ENCODE measurements at regions not wholly inside any gene's neighbourhood (a gene's known extent, or its start where the extent isn't known, plus 50 kb on each side); places are given as distances from the start of the nearest gene placed in this dataset.
"Not testable (repeated sequence)": the region's sequence is repeated elsewhere in the genome, so short reads cannot be mapped to it uniquely, and the experiment has no call there.

DNA sequence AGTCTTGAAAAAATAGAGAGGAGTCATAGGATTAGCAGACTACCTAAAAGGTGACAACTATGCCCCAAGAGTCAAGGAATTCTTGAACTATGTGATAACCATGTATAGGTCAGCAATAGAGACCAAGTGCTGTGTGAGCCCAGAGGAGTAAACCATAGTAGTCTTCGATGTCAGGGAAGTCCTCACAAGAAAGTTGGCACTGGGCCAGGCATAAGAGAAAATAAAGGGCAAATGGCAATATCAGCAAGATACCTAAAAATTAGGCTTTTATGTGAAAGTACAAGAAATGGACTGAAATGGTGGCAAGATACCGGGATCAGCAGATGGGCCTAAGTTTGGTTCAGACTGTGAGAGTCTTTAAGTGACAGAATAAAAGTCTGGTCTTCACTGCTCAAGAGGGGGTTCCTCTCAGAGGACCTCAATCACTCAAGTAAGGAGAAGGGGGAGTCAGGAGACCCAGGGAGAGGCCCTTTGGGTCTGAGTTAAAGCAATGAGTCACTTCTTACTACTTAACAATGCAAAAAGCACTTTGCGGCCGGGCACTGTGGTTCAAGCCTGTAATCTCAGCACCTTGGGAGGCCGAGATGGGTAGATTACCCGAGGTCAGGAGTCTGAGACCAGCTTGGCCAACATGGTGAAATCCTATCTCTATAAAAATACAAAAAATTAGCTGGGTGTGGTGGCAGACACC is 95.0 kb downstream of the TEX35 start:
- DNase-seq: no peak

GRCh38 chr1:178609015-178609414 is 96.1 kb downstream of the TEX35 start:
- DNase-seq: no peak

DNA sequence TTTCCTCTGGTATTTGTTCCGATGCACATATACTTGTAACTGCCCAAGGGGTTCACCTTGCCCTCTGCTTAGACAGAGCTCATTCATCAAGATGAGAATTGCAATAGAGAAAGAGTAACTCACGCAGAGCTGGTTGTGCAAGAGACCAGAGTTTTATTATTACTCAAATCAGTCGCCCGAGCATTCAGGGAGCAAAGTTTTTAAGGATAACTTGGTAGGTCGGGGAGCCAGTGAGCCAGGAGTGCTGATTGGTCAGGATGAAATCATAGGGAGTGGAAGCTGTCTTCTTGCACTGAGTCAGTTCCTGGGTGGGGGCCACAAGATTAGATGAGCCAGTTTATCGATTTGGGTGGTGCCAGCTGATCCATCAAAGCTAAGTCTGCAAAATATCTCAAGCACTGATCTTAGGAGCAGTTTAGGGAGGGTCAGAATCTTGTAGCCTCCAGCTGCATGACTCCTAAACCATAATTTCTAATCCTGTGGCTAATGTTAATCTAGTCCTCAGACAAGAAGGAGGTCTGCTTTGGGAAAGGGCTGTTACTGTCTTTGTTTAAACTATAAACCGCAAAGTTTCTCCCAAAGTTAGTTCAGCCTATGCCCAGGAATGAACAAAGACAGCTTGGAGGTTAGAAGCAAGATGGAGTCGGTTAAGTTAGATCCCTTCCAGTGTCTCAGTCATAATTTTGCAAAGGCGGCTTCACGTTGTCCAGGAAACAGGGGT is 97.9 kb downstream of the TEX35 start:
- DNase-seq: not testable (repeated sequence)

DNA sequence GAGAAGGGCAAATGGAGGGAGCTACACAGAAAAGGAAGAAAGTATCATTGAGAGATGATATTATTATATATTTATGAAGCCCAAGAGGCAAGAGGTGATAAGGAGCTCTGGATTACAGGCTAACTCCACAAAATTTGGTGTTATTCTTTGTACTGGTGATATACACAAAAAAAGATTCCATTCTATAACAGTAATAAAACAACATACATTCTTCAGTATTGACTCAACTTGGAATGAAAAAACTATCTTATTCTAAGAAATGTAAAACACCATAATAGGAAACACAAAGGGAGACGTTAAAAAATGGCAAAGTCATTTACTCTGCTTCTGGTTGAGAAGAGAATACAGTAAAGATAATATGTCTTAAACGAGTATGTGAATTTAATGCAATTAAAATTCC is 99.4 kb downstream of the TEX35 start:
- DNase-seq: no peak

GRCh38 chr1:178613271-178613945 is 100.5 kb downstream of the TEX35 start:
- DNase-seq: no peak

GRCh38 chr1:178614286-178614685 is 101.4 kb downstream of the TEX35 start:
- DNase-seq: no peak

DNA sequence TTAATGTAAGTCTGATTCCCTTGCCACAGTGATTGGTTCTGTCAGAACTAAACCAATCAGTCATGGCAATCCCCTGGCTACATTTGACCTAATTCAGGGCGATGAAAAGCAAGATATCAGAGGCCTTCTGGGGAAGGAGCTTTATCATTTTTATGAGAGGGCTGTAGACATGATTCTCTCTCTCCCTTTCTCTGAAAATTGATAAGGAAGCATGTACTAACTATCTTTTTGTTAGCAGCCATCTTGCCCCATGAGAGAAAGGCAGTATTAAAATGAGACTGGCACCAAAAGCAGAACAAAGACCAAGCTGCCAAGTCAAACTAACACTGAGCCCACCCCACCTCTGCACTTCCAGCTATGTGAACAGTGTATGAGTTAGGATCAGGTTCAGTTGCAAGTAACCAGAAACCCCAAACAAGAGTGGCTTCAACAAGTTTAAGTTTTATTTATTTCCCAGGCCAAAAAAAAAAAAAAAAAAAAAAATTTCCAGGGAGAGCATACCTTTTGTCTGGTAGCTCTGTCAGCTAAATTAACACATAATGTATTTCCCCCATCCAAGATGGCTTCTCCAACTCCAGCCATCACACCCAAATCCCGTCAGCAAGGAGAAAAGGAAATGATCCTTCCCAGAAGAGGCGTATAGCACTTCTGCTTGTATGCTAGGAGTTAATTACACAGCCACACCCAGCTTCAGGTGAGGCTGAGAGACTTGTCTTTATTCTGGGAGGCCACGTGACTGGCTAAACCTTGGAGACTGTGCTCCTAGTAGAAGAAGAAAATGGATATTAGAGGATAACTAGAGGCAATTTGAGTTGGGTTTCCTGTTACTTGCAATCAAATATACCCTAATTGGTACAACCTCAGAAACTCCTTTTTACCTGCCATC is 105.8 kb upstream of the RALGPS2 start:
- DNase-seq: no peak

DNA sequence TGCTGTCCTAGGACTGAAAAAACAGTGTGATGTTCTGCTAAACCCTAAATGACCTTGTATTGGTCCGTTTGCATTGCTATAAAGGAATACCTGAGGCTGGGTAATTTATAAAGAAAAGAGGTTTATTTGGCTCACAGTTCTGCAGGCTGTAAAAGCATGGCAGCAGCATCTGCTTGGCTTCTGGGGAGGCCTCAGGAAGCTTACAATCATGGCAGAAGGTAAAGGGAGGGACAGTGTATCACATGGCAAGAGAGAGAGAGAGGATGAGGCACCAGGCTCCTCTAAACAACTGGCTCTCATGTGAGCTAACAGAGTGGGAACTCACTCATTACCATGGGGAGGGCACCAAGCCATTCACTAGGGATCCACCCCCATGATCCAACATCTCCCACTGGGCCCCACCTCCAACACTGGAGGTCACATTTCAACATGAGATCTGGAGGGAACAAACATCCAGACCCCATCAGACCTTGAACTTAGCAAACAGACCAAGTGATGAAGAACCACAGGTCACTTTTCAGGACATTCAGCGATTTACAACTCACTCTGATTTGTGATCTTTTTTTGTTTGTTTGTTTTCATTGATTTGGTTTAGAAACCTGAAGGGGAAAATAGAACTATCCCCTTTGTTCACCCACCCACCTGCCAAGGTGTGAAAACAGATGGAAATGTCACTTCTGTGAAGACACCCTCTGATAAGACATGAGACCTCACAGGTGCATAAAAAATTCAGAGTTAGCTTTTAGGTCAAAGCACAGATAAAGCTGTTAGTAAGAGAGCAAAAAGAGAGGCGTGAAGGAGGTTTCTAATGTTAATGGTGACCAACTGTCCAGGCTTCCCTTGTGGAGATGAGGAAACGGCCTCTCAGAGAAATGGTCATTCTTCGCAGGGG is 104.2 kb upstream of the RALGPS2 start:
- no peak for DNase-seq

GRCh38 chr1:178621822-178622221 is 103.2 kb upstream of the RALGPS2 start:
- no peak for DNase-seq

DNA sequence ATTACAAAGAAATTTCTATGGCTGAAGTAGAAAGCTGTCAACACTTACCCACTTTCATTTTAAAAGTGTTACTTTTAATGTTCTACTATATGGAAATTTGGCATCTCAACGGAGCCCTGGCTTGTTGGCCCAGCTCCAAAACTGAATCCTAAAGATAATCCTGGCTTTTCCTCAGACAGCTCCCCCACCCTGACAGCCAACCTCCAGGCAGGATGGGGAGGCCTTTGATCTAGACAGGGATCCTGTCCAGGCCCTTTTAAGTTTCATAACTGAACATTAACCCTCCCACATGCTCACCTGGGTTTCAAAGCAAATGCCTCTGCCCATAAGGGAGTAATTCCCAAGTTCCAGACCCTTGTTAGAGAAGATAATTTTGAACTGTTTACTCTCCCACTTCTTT is 99.3 kb upstream of the RALGPS2 start:
- no peak for DNase-seq

DNA sequence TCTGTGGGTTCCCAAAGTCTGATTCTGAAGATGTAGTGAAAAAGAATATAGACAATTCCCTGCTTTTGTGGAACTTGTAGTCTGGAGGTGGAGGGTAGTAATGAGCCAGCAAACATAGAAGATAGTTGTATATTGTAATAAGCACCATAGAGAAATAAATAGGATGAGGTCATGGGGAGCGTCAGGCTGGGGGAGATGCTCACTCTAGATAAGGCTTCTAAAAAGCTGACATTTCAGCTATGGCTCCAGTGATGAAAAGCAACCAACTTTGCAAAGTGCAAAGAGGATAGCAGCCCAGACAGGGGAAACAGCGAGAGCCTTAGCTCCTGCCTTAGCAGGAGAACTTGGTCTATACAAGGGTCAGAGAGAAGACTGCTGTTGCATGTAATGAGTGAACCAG is 98.0 kb upstream of the RALGPS2 start:
- DNase-seq: no peak

DNA sequence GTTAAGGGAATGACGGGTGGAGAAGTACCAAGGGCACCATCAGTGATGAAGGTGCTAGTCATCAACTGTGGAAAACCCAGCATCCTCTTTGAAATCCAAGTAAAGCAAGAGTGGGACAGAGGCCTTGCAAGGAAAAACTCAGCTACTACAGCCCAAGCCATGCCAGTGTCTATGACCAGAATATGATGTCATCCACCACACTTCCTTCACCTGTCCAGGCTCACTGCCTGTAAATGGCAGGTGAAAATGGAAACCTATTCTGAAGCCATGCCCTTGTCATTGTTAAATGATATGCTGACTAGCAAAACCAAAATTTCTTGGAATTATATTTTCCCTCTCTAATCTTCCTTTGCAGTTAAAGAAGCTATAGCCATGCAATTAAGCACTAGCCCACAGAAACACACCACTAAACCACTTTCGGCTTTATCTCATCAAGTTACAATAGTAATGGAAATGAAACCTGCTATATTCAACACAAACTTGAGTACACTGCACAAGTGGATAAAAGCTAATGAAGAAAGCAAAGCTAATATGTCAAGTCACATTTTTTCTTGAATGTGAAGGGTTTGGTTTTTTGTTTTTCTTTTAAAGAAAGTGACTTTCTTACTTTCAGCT is 96.3 kb upstream of the RALGPS2 start:
- no peak for DNase-seq

- DNase-seq: no peak
Measured at GRCh38 chr1:178629252-178630154, 95.5 kb upstream of the RALGPS2 start.

- no peak for DNase-seq
Measured at GRCh38 chr1:178630417-178630816, 94.6 kb upstream of the RALGPS2 start.

- DNase-seq: no peak
Measured at GRCh38 chr1:178632653-178633052, 92.4 kb upstream of the RALGPS2 start.

GRCh38 chr1:178633056-178633455 is 92.0 kb upstream of the RALGPS2 start:
- DNase-seq: no peak

- DNase-seq: no peak
Measured at GRCh38 chr1:178634445-178634844, 90.6 kb upstream of the RALGPS2 start.

DNA sequence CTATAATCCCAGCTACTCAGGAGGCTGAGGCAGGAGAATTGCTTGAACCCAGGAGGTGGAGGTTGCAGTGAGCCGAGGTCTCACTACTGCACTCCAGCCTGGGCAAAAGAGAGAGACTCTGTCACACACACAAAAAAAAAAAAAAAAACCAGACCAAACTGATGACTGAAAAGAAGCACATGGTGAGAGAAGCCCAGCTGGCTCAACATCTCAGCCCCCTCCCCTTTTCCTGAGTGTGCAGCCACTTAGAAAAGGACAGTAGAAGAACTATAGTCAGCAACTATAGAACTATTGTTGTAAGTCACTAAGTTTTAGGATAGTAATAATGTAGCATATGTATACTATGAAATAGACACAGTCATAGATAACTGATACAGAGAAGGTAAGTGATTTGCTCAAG is 87.2 kb upstream of the RALGPS2 start:
- no peak for DNase-seq

- no peak for DNase-seq
Measured at GRCh38 chr1:178639326-178639725, 85.7 kb upstream of the RALGPS2 start.

GRCh38 chr1:178642282-178642681 is 82.8 kb upstream of the RALGPS2 start:
- DNase-seq: no peak

Data from T-helper 2 cell (primary cell).